GM21717 (cell line): ENCODE measurements at regions not wholly inside any gene's neighbourhood (a gene's known extent, or its start where the extent isn't known, plus 50 kb on each side); places are given as distances from the start of the nearest gene placed in this dataset.

ENCODE experiments used
- ATAC-seq: cut with Tn5 transposase; IDR thresholded peaks from one replicate; pipeline ENCODE4 v1.9.1; 2021; ENCODE audit warnings: mild to moderate bottlenecking, moderate library complexity; ENCODE audit not compliant: unreplicated experiment

- ATAC-seq = no peak
These were observed 57.3 kb downstream of the HHEX start for GRCh38 chr10:92747066-92747465.

GRCh38 chr10:92747600-92747999, 57.8 kb downstream of the HHEX start:
- no peak for ATAC-seq

GRCh38 chr10:92750791-92751533, 61.2 kb downstream of the HHEX start:
- ATAC-seq = no peak

- no peak for ATAC-seq
These were observed 61.7 kb downstream of the HHEX start for GRCh38 chr10:92751534-92751811.

GRCh38 chr10:92751827-92752226, 62.1 kb downstream of the HHEX start:
- ATAC-seq = no peak

- ATAC-seq = no peak
These were observed 64.1 kb downstream of the HHEX start for GRCh38 chr10:92753865-92754264.

- no peak for ATAC-seq
These were observed 66.0 kb downstream of the HHEX start for GRCh38 chr10:92755725-92756124.

GRCh38 chr10:92756201-92757065, 66.7 kb downstream of the HHEX start:
- ATAC-seq = peak; percentile 84

- ATAC-seq = peak; percentile 70
These were observed 67.4 kb downstream of the HHEX start for GRCh38 chr10:92757066-92757710.

GRCh38 chr10:92757711-92758104, 68.0 kb downstream of the HHEX start:
- ATAC-seq = no peak

- ATAC-seq = no peak
These were observed 68.8 kb downstream of the HHEX start for GRCh38 chr10:92758594-92758993.

- no peak for ATAC-seq
These were observed 70.9 kb downstream of the HHEX start for GRCh38 chr10:92760609-92761008.

GRCh38 chr10:92761571-92761970, 71.8 kb downstream of the HHEX start:
- no peak for ATAC-seq

GRCh38 chr10:92763634-92764155, 73.9 kb downstream of the HHEX start:
- no peak for ATAC-seq

- no peak for ATAC-seq
These were observed 76.7 kb downstream of the HHEX start for GRCh38 chr10:92766451-92766850.

GRCh38 chr10:92768104-92768503, 78.3 kb downstream of the HHEX start:
- ATAC-seq = no peak

- no peak for ATAC-seq
These were observed 74.5 kb upstream of the EXOC6 start for GRCh38 chr10:92773776-92774175.

- ATAC-seq = no peak
These were observed 70.2 kb upstream of the EXOC6 start for GRCh38 chr10:92778091-92778490.

- ATAC-seq = no peak
These were observed 63.2 kb upstream of the EXOC6 start for GRCh38 chr10:92785118-92785517.

- ATAC-seq = no peak
These were observed 60.7 kb upstream of the EXOC6 start for GRCh38 chr10:92787557-92788152.

- no peak for ATAC-seq
These were observed 59.3 kb upstream of the EXOC6 start for GRCh38 chr10:92789067-92789466.
